Adrenal gland (tissue), 9 donors: ENCODE measurements at regions not wholly inside any gene's neighbourhood (a gene's known extent, or its start where the extent isn't known, plus 50 kb on each side); places are given as distances from the start of the nearest gene placed in this dataset.

Experiments
- DNase-seq, 7 donors: peaks; one replicate each; pipeline ENCODE4 v3.0.0-alpha.2; 2019 to 2020
- H3K27ac ChIP-seq, 5 donors: fragments of 200-600 bp; sonication (generic) in 4 of 5; 1 replicate in 3 of 5; 2 replicates in 2 of 5; pipeline versions ENCODE4 v1.5.1 to v1.8.0; 2016 to 2020; ENCODE audit warnings: mild to moderate bottlenecking in 1 of 5
- H3K27me3 ChIP-seq: fragments of 200-600 bp; 2 replicates; pipeline ENCODE4 v1.8.0; 2021
- H3K36me3 ChIP-seq, 2 donors: fragments of 200-600 bp; replicated peaks in 1 of 2; 1 replicate in 1 of 2; 2 replicates in 1 of 2; pipeline versions ENCODE4 v1.5.1 to v1.8.0; 2018 to 2022
- H3K4me1 ChIP-seq, 2 donors: fragments of 200-600 bp; replicated peaks in 1 of 2; 1 replicate in 1 of 2; 2 replicates in 1 of 2; pipeline versions ENCODE4 v1.5.1 to v1.8.0; 2018 to 2021
- H3K4me3 ChIP-seq, 4 donors: fragments of 200-600 bp; sonication (generic) in 3 of 4; one replicate each; pipeline ENCODE4 v1.5.1; 2016 to 2018
- H3K9me3 ChIP-seq, 3 donors: fragments of 200-600 bp; sonication (generic) in 1 of 3; replicated peaks in 1 of 3; 1 replicate in 2 of 3; 2 replicates in 1 of 3; pipeline versions ENCODE4 v1.5.1 to v1.8.0; 2016 to 2021
- CTCF ChIP-seq, 6 experiments: fragments of 450-650 bp in 4 of 6; fragments of 200-600 bp in 2 of 6; sonication (generic) in 1 of 6; IDR thresholded peaks; 1 replicate in 5 of 6; 2 replicates in 1 of 6; pipeline versions ENCODE4 v1.5.1 to v1.8.0; 2016 to 2021; ENCODE audit warnings: antibody characterized with exemption in 6 of 6, mild to moderate bottlenecking in 2 of 6, moderate library complexity in 1 of 6
- POLR2A ChIP-seq, 2 donors: fragments of 450-650 bp; IDR thresholded peaks; one replicate each; pipeline ENCODE4 v1.6.1; 2017; ENCODE audit warnings: antibody characterized with exemption in 2 of 2, mild to moderate bottlenecking in 2 of 2, moderate library complexity in 1 of 2
- WGBS, 4 donors: extraction: QIAGEN DNeasy Blood & Tissue Kit in 2 of 4; methylation state at CpG; one replicate each; pipeline versions ENCODE4 v1.1.5 to v1.1.7; 2013 to 2017; 5-methylcytosine and 5-hydroxymethylcytosine counted together
- intact Hi-C, 2 donors: fragments of 100-400 bp; cut with DNase I; formaldehyde crosslinking; loops; one replicate each; pipeline versions ENCODE4 v1.14.1 to v1.15.0; 2022 to 2023
- donor health status: healthy with polysubstance abuse.
- donor health status: Bipolar disorder and iron deficiency.
- donor health status: DM: yes; HTN: yes; CAD: no.
- donor health status: DM: no; HTN: no; CAD: no.
- donor health status: DM: no; HTN: no; CAD: no.

GRCh38 chr5:97728920-97729319, 545.9 kb upstream of the RIOK2 start:
- Histone ChIP-seq H3K36me3 (no peaks in the 10 kb centered on the region), H3K27me3 (no peaks in the 10 kb centered on the region), H3K9me3 (no peaks in the 10 kb centered on the region), H3K27ac (no peak overlapping the region), H3K4me1 (no peaks in the 10 kb centered on the region), H3K4me3 (no peak overlapping the region)
- 77 to 92% (median 87%) methylated on average over 7 of the region's 7 CpGs for WGBS, 4 donors
- DNase-seq, result no peak
- TF ChIP-seq CTCF (IDR thresholded peaks at IDR 0.05) (no peak), POLR2A (IDR thresholded peaks at IDR 0.05) (no peak)
- intact Hi-C loops, result no loop called here

GRCh38 chr5:97729938-97730337, 546.9 kb upstream of the RIOK2 start:
- no peaks in the 10 kb centered on the region for H3K27me3 ChIP-seq
- intact Hi-C loops, result no loop called here
- TF ChIP-seq CTCF (IDR thresholded peaks at IDR 0.05), result no peak
- TF ChIP-seq POLR2A (IDR thresholded peaks at IDR 0.05), result no peak

GRCh38 chr5:97735209-97735608, 552.2 kb upstream of the RIOK2 start:
- no peaks in the 10 kb centered on the region for H3K4me1 ChIP-seq

More at GRCh38 chr5:97729938-97730337, 546.9 kb upstream of the RIOK2 start:
- Histone ChIP-seq H3K27ac (no peak overlapping the region), H3K9me3 (no peaks in the 10 kb centered on the region), H3K4me1 (no peaks in the 10 kb centered on the region), H3K36me3 (no peaks in the 10 kb centered on the region), H3K4me3 (no peak overlapping the region)
- no peak for DNase-seq

GRCh38 chr5:97737608-97738007, 554.6 kb upstream of the RIOK2 start:
- no peak for TF ChIP-seq CTCF (IDR thresholded peaks at IDR 0.05)
- Histone ChIP-seq H3K27me3 (no peaks in the 10 kb centered on the region), H3K4me1 (no peaks in the 10 kb centered on the region)

More at GRCh38 chr5:97735209-97735608, 552.2 kb upstream of the RIOK2 start:
- 76 to 87% (median 80%) methylated on average over 3 of the region's 3 CpGs for WGBS, 4 donors
- Histone ChIP-seq H3K36me3 (no peaks in the 10 kb centered on the region), H3K4me3 (no peak overlapping the region), H3K27me3 (no peaks in the 10 kb centered on the region), H3K9me3 (no peaks in the 10 kb centered on the region), H3K27ac (no peak overlapping the region)
- intact Hi-C loops, result no loop called here
- TF ChIP-seq POLR2A (IDR thresholded peaks at IDR 0.05) (no peak), CTCF (IDR thresholded peaks at IDR 0.05) (no peak)
- DNase-seq, result no peak

More at GRCh38 chr5:97737608-97738007, 554.6 kb upstream of the RIOK2 start:
- Histone ChIP-seq H3K36me3 (no peaks in the 10 kb centered on the region), H3K27ac (no peak overlapping the region), H3K4me3 (no peak overlapping the region), H3K9me3 (no peaks in the 10 kb centered on the region)
- intact Hi-C loops, result no loop called here
- DNase-seq, result no peak
- WGBS, 4 donors, result 78 to 85% (median 83%) methylated on average over 6 of the region's 6 CpGs
